MM.1S (cell line): ENCODE measurements at regions not wholly inside any gene's neighbourhood (a gene's known extent, or its start where the extent isn't known, plus 50 kb on each side); places are given as distances from the start of the nearest gene placed in this dataset.

ENCODE experiments used
- DNase-seq: peaks from one replicate; pipeline ENCODE4 v3.0.0-alpha.2; 2015
- H2AFZ ChIP-seq: fragments of 300-600 bp; sonication (generic); 2 replicates; pipeline ENCODE4 v1.6.0; 2016; ENCODE audit warnings: antibody characterized with exemption, low read length
- H3F3A ChIP-seq: fragments of 300-600 bp; sonication (generic); 2 replicates; pipeline ENCODE4 v1.6.1; 2016; ENCODE audit warnings: mild to moderate bottlenecking, antibody characterized with exemption, low read length, moderate library complexity, mixed read lengths; ENCODE audit not compliant: insufficient read depth
- H3K27ac ChIP-seq: fragments of 300-600 bp; sonication (generic); 2 replicates; pipeline ENCODE4 v1.5.1; 2016; ENCODE audit warnings: mild to moderate bottlenecking, low read length
- H3K27me3 ChIP-seq: fragments of 300-600 bp; sonication (generic); replicated peaks from 2 replicates; pipeline ENCODE4 v1.6.0; 2016; ENCODE audit warnings: low read length; ENCODE audit not compliant: insufficient read depth
- H3K36me3 ChIP-seq: fragments of 300-600 bp; sonication (generic); replicated peaks from 2 replicates; pipeline ENCODE4 v1.6.1; 2016; ENCODE audit warnings: mild to moderate bottlenecking, low read length, mixed read lengths; ENCODE audit not compliant: insufficient read depth
- H3K4me1 ChIP-seq: fragments of 300-600 bp; sonication (generic); 2 replicates; pipeline ENCODE4 v1.6.1; 2016; ENCODE audit warnings: low read length, mixed read lengths
- H3K4me2 ChIP-seq: fragments of 300-600 bp; sonication (generic); 2 replicates; pipeline ENCODE4 v1.6.0; 2016; ENCODE audit warnings: low read depth, low read length
- H3K4me3 ChIP-seq: fragments of 300-600 bp; sonication (generic); 2 replicates; pipeline ENCODE4 v1.5.1; 2016; ENCODE audit warnings: low read length, mixed read lengths
- H3K79me2 ChIP-seq: fragments of 300-600 bp; sonication (generic); 2 replicates; pipeline ENCODE4 v1.6.1; 2016; ENCODE audit warnings: mixed run types, low read length, mixed read lengths
- H3K9ac ChIP-seq: fragments of 300-600 bp; sonication (generic); 2 replicates; pipeline ENCODE4 v1.6.1; 2016; ENCODE audit warnings: low read length, mixed read lengths
- H3K9me2 ChIP-seq: fragments of 300-600 bp; sonication (generic); replicated peaks from 2 replicates; pipeline ENCODE4 v1.6.1; 2016; ENCODE audit warnings: mild to moderate bottlenecking, low read length, mixed read lengths; ENCODE audit not compliant: insufficient read depth
- H3K9me3 ChIP-seq: fragments of 300-600 bp; sonication (generic); replicated peaks from 2 replicates; pipeline ENCODE4 v1.6.1; 2016; ENCODE audit warnings: mild to moderate bottlenecking, low read length, mixed read lengths; ENCODE audit not compliant: insufficient read depth
- H4K20me1 ChIP-seq: fragments of 300-600 bp; sonication (generic); 2 replicates; pipeline ENCODE4 v1.6.1; 2016; ENCODE audit warnings: mild to moderate bottlenecking, low read length, moderate library complexity, mixed read lengths; ENCODE audit not compliant: insufficient read depth
- CTCF ChIP-seq: fragments of 300-600 bp; sonication (generic); IDR thresholded peaks from 2 replicates; pipeline ENCODE4 v1.5.1; 2016; ENCODE audit warnings: antibody characterized with exemption, low read length, mixed read lengths
- EZH2 ChIP-seq: fragments of 300-600 bp; sonication (generic); optimal IDR thresholded peaks from 2 replicates; pipeline ENCODE3; 2017; ENCODE audit warnings: low read depth, mild to moderate bottlenecking, antibody characterized with exemption, low read length, mixed read lengths
- EZH2phosphoT487 ChIP-seq: fragments of 300-600 bp; sonication (generic); IDR thresholded peaks from 2 replicates; pipeline ENCODE4 v1.6.1; 2018; ENCODE audit warnings: antibody characterized with exemption, low read length

GRCh38 chr20:17128206-17128605 lies 98.6 kb upstream of the PCSK2 start:
- no peaks in the 10 kb centered on the region for H4K20me1 ChIP-seq
- no peak for DNase-seq
- H3F3A ChIP-seq, result no peaks in the 10 kb centered on the region
- no peak overlapping the region for H2AFZ ChIP-seq
- no peaks in the 10 kb centered on the region for H3K36me3 ChIP-seq
- H3K4me1 ChIP-seq, result no peaks in the 10 kb centered on the region
- H3K79me2 ChIP-seq, result no peaks in the 10 kb centered on the region
- TF ChIP-seq CTCF (no peak), EZH2phosphoT487 (no peak), EZH2 (no peak)
- H3K9me3 ChIP-seq, result no peaks in the 10 kb centered on the region
- H3K27me3 ChIP-seq, result no peaks in the 10 kb centered on the region
- H3K4me2 ChIP-seq, result no peak overlapping the region
- no peak overlapping the region for H3K4me3 ChIP-seq
- H3K9me2 ChIP-seq, result no peaks in the 10 kb centered on the region
- no peak overlapping the region for H3K9ac ChIP-seq
- H3K27ac ChIP-seq, result no peak overlapping the region

- Histone ChIP-seq H2AFZ (no peak overlapping the region), H4K20me1 (no peaks in the 10 kb centered on the region), H3K79me2 (no peaks in the 10 kb centered on the region), H3K4me2 (no peak overlapping the region), H3K9me3 (no peaks in the 10 kb centered on the region), H3K4me3 (no peak overlapping the region), H3K36me3 (no peaks in the 10 kb centered on the region), H3K9ac (no peak overlapping the region), H3K27ac (no peak overlapping the region), H3K4me1 (no peaks in the 10 kb centered on the region), H3K27me3 (no peaks in the 10 kb centered on the region), H3F3A (no peaks in the 10 kb centered on the region), H3K9me2 (no peaks in the 10 kb centered on the region)
- TF ChIP-seq CTCF (no peak), EZH2 (no peak), EZH2phosphoT487 (no peak)
- no peak for DNase-seq
These were observed 97.8 kb upstream of the PCSK2 start for GRCh38 chr20:17129089-17129488.

GRCh38 chr20:17137692-17138091 lies 89.1 kb upstream of the PCSK2 start:
- H3K4me3 ChIP-seq, result no peak overlapping the region
- no peak overlapping the region for H3K4me2 ChIP-seq

More at GRCh38 chr20:17137692-17138091, 89.1 kb upstream of the PCSK2 start:
- Histone ChIP-seq H3K9me2 (no peaks in the 10 kb centered on the region), H3K27me3 (no peaks in the 10 kb centered on the region), H3K4me1 (no peaks in the 10 kb centered on the region), H3K79me2 (no peaks in the 10 kb centered on the region), H4K20me1 (no peaks in the 10 kb centered on the region), H3K27ac (no peak overlapping the region), H3F3A (no peaks in the 10 kb centered on the region), H3K36me3 (no peaks in the 10 kb centered on the region), H3K9ac (no peak overlapping the region), H2AFZ (no peak overlapping the region), H3K9me3 (no peaks in the 10 kb centered on the region)
- TF ChIP-seq CTCF, result no peak
- TF ChIP-seq EZH2phosphoT487, result no peak
- TF ChIP-seq EZH2, result no peak
- DNase-seq, result no peak
